SK-N-SH (cell line): ENCODE measurements at regions not wholly inside any gene's neighbourhood (a gene's known extent, or its start where the extent isn't known, plus 50 kb on each side); places are given as distances from the start of the nearest gene placed in this dataset.

Experiments used
- CTCF ChIA-PET: fragments of 300-600, 350-600 bp; formaldehyde crosslinking; extraction: SDS; loops from one replicate; lab custom pipeline; 2021; lab: Yijun Ruan, JAX
- POLR2A ChIA-PET: fragments of 350-600 bp; sonication (Branson Sonifier 250); formaldehyde crosslinking; extraction: SDS; loops from one replicate; lab custom pipeline; 2020; ENCODE audit warnings: antibody characterized with exemption, inconsistent platforms; lab: Yijun Ruan, JAX
- DNase-seq: peaks from one replicate; pipeline ENCODE4 v3.0.0; 2012
- H2AFZ ChIP-seq: fragments of 200-600 bp; sonication (generic); 2 replicates; pipeline ENCODE4 v1.8.1; 2016; ENCODE audit warnings: antibody characterized with exemption, mild to moderate bottlenecking, low read depth
- H3F3A ChIP-seq: fragments of 200-600 bp; sonication (generic); replicated peaks from 2 replicates; pipeline ENCODE3; 2016; ENCODE audit warnings: antibody characterized with exemption, mild to moderate bottlenecking; ENCODE audit not compliant: insufficient read depth
- H3K27ac ChIP-seq, 2 experiments: fragments of 200-500 bp in 1 of 2; fragments of 200-600 bp in 1 of 2; sonication (Bioruptor generic) in 1 of 2; sonication (generic), shearing (Covaris generic) in 1 of 2; 2 replicates each; pipeline versions ENCODE4 v1.5.1 to v1.6.1; 2014 to 2016; ENCODE audit warnings: low read depth in 2 of 2, inconsistent platforms in 1 of 2, low read length in 1 of 2, mild to moderate bottlenecking in 1 of 2, mixed read lengths in 1 of 2
- H3K27me3 ChIP-seq: fragments of 200-600 bp; sonication (generic), shearing (Covaris generic); 2 replicates; pipeline ENCODE4 v1.6.1; 2016; ENCODE audit warnings: mixed run types; ENCODE audit not compliant: insufficient read depth
- H3K36me3 ChIP-seq, 2 experiments: fragments of 200-500 bp in 1 of 2; fragments of 200-600 bp in 1 of 2; sonication (Bioruptor generic) in 1 of 2; sonication (generic) in 1 of 2; replicated peaks in 1 of 2; 2 replicates each; pipeline versions ENCODE3 to v1.5.1; 2014 to 2016; ENCODE audit warnings: low read length in 1 of 2, mild to moderate bottlenecking in 1 of 2; ENCODE audit not compliant: insufficient read depth in 2 of 2, control insufficient read depth in 1 of 2
- H3K4me1 ChIP-seq, 2 experiments: fragments of 200-500 bp in 1 of 2; fragments of 200-600 bp in 1 of 2; sonication (Bioruptor generic) in 1 of 2; sonication (generic), shearing (Covaris generic) in 1 of 2; 2 replicates each; pipeline versions ENCODE4 v1.5.1 to v1.6.1; 2014 to 2016; ENCODE audit warnings: low read depth in 1 of 2, low read length in 1 of 2, mixed run types in 1 of 2; ENCODE audit not compliant: insufficient read depth in 2 of 2, control insufficient read depth in 1 of 2
- H3K4me2 ChIP-seq: fragments of 200-600 bp; sonication (generic), shearing (Covaris generic); 2 replicates; pipeline ENCODE4 v1.6.1; 2017; ENCODE audit warnings: mixed run types
- H3K4me3 ChIP-seq, 2 experiments: fragments of 200-500 bp in 1 of 2; fragments of 200-600 bp in 1 of 2; sonication (Bioruptor generic) in 1 of 2; sonication (generic), shearing (Covaris generic) in 1 of 2; 2 replicates each; pipeline versions ENCODE4 v1.5.1 to v1.8.1; 2014 to 2016; ENCODE audit warnings: low read depth in 2 of 2, inconsistent platforms in 1 of 2, low read length in 1 of 2, mild to moderate bottlenecking in 1 of 2, mixed read lengths in 1 of 2, moderate library complexity in 1 of 2
- H3K79me2 ChIP-seq: fragments of 200-600 bp; sonication (generic); 2 replicates; pipeline ENCODE4 v1.8.1; 2017; ENCODE audit warnings: mild to moderate bottlenecking; ENCODE audit not compliant: insufficient read depth
- H3K9ac ChIP-seq: fragments of 200-600 bp; sonication (generic); 2 replicates; pipeline ENCODE4 v1.6.1; 2017; ENCODE audit warnings: mixed run types
- H3K9me2 ChIP-seq: fragments of 200-600 bp; sonication (generic); 2 replicates; pipeline ENCODE4 v1.6.1; 2017; ENCODE audit warnings: mixed run types
- H3K9me3 ChIP-seq: fragments of 200-600 bp; sonication (generic); 2 replicates; pipeline ENCODE4 v1.6.1; 2017; ENCODE audit warnings: mixed run types, mild to moderate bottlenecking, moderate library complexity
- H4K20me1 ChIP-seq: fragments of 200-600 bp; sonication (generic); 2 replicates; pipeline ENCODE4 v1.6.1; 2017; ENCODE audit warnings: mild to moderate bottlenecking, mixed run types; ENCODE audit not compliant: insufficient read depth
- EP300 ChIP-seq, 2 experiments: IDR thresholded peaks; 2 replicates each; pipeline versions ENCODE4 v1.4.0 to v1.6.1; 2012; ENCODE audit warnings: borderline replicate concordance in 1 of 2, low read depth in 1 of 2, low read length in 1 of 2
- GATA2 ChIP-seq: sonication (generic); formaldehyde crosslinking; IDR thresholded peaks from 2 replicates; pipeline ENCODE4 v1.5.0; 2020; ENCODE audit warnings: mild to moderate bottlenecking, missing genetic modification reagents
- JUND ChIP-seq: IDR thresholded peaks from 2 replicates; pipeline ENCODE4 v1.4.0; 2012
- MAX ChIP-seq: IDR thresholded peaks from 2 replicates; pipeline ENCODE4 v1.4.0; 2012; ENCODE audit warnings: low read depth
- MEF2A ChIP-seq: IDR thresholded peaks from 2 replicates; pipeline ENCODE4 v1.4.0; 2012; ENCODE audit warnings: low read depth, borderline replicate concordance
- NFIC ChIP-seq: IDR thresholded peaks from 2 replicates; pipeline ENCODE4 v1.4.0; 2012; ENCODE audit warnings: borderline replicate concordance
- NRF1 ChIP-seq: IDR thresholded peaks from 2 replicates; pipeline ENCODE4 v1.6.1; 2012; ENCODE audit warnings: low read depth, mild to moderate bottlenecking, low read length
- PBX3 ChIP-seq: IDR thresholded peaks from 2 replicates; pipeline ENCODE4; 2012
- POLR2AphosphoS5 ChIP-seq: IDR thresholded peaks from 2 replicates; pipeline ENCODE4 v1.6.1; 2012; ENCODE audit warnings: low read depth, low read length
- RCOR1 ChIP-seq: fragments of 150-350 bp; IDR thresholded peaks from 2 replicates; pipeline ENCODE4 v1.6.1; 2017; ENCODE audit warnings: antibody characterized with exemption, low read length
- RFX5 ChIP-seq: IDR thresholded peaks from 2 replicates; pipeline ENCODE4 v1.6.1; 2012; ENCODE audit warnings: mild to moderate bottlenecking, improper control_type of control experiment, low read length
- SIN3A ChIP-seq: IDR thresholded peaks from 2 replicates; pipeline ENCODE4 v1.6.1; 2012; ENCODE audit warnings: low read depth, mild to moderate bottlenecking, low read length, moderate library complexity, borderline replicate concordance
- TEAD4 ChIP-seq: IDR thresholded peaks from 2 replicates; pipeline ENCODE4 v1.4.0; 2012; ENCODE audit warnings: mild to moderate bottlenecking, borderline replicate concordance; ENCODE audit not compliant: insufficient read depth
- USF1 ChIP-seq: IDR thresholded peaks from 2 replicates; pipeline ENCODE4 v1.4.0; 2012; ENCODE audit warnings: low read depth, borderline replicate concordance
- ZBTB33 ChIP-seq: IDR thresholded peaks from 2 replicates; pipeline ENCODE4 v1.4.0; 2012; ENCODE audit warnings: low read depth, borderline replicate concordance
- WGBS: methylation state at CpG from one replicate; pipeline ENCODE4 v1.1.6; 2017; ENCODE audit warnings: low lambda C conversion rate; 5-methylcytosine and 5-hydroxymethylcytosine counted together

GRCh38 chr22:26804911-26805539 lies 147.6 kb downstream of the MIAT start:
- Histone ChIP-seq H3K4me3 (no peak overlapping the region), H3K27me3 (no peaks in the 10 kb centered on the region), H3K27ac (no peak overlapping the region), H3K79me2 (no peaks in the 10 kb centered on the region), H3K9me2 (no peaks in the 10 kb centered on the region), H4K20me1 (no peaks in the 10 kb centered on the region), H3K9me3 (no peaks in the 10 kb centered on the region), H3K4me2 (no peak overlapping the region), H3K36me3 (no peaks in the 10 kb centered on the region), H3K9ac (no peak overlapping the region), H3K4me1 (peaks cover 4 to 6% of the 10 kb centered on the region in 2 experiments; a peak in 1 of 4 replicates), H3F3A (no peaks in the 10 kb centered on the region), H2AFZ (no peak overlapping the region)
- 73% methylated on average over 9 of the region's 12 CpGs for WGBS
- TF ChIP-seq TEAD4 (no peak), PBX3 (no peak), MAX (no peak), ZBTB33 (no peak), USF1 (no peak), NRF1 (no peak), GATA2 (CRISPR knock-in tag) (no peak), POLR2AphosphoS5 (no peak), SIN3A (no peak), JUND (no peak), RFX5 (no peak), MEF2A (no peak), NFIC (no peak), EP300 (IDR thresholded peaks at IDR 0.05; ENCODE audit: borderline replicate concordance in 1 of 2, low read depth in 1 of 2, low read length in 1 of 2) (no peak), RCOR1 (no peak)
- no peak for DNase-seq
- ChIA-PET CTCF (no interaction called here), POLR2A (no interaction called here)
